ENCODE measurements at regions not wholly inside any gene's neighbourhood (a gene's known extent, or its start where the extent isn't known, plus 50 kb on each side); places are given as distances from the start of the nearest gene placed in this dataset.

- TF ChIP-seq CTCF (conservative IDR thresholded peaks at IDR 0.05; ENCODE audit: low read depth, low read length) (no peak), EZH2 (IDR thresholded peaks at IDR 0.05; ENCODE audit: borderline replicate concordance, low read depth, low read length, poor library complexity, severe bottlenecking) (no peak)
Measured at GRCh38 chr5:74135033-74135432, 505.5 kb downstream of the ENC1 start.
